ENCODE measurements at regions not wholly inside any gene's neighbourhood (a gene's known extent, or its start where the extent isn't known, plus 50 kb on each side); places are given as distances from the start of the nearest gene placed in this dataset.

DNA sequence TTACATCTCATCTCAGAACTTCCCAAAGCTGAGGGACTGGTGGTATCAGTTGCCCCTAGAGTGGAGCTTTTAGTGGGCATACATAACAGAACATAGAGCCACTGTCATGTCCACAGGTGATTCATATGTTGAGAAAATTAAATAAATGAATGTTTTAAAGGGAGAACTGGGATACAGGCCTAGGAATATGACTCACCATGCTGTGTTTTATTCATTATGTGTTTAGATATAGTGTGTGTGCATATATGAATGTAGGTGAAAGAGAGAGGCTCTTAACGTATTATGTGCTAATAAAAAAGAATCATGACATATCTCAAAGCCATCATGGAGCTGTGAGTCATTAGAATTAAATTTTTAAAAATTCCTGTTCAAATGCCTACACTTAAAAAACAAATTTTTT lies 332.2 kb upstream of the RSPO3 start:
- TF ChIP-seq CTCF (conservative IDR thresholded peaks at IDR 0.05) (no peak), EZH2 (IDR thresholded peaks at IDR 0.05; ENCODE audit: low read depth) (no peak)

All from PC-9 (cell line).